BE2C (cell line): ENCODE measurements at regions not wholly inside any gene's neighbourhood (a gene's known extent, or its start where the extent isn't known, plus 50 kb on each side); places are given as distances from the start of the nearest gene placed in this dataset.

Experiments
- DNase-seq: peaks from one replicate; pipeline ENCODE4 v3.0.0-alpha.2; 2020
- H3K27me3 ChIP-seq: fragments of 250-450 bp; sonication (Bioruptor Pico); 2 replicates; pipeline ENCODE4 v1.5.1; 2020; ENCODE audit warnings: mild to moderate bottlenecking
- H3K36me3 ChIP-seq: fragments of 250-450 bp; sonication (Bioruptor Pico); 2 replicates; pipeline ENCODE4 v1.5.1; 2020; ENCODE audit warnings: mild to moderate bottlenecking
- H3K4me1 ChIP-seq: fragments of 250-450 bp; sonication (Bioruptor Pico); 2 replicates; pipeline ENCODE4 v1.5.1; 2020
- H3K4me3 ChIP-seq: 2 replicates; pipeline ENCODE4 v1.5.1; 2011; ENCODE audit warnings: low read depth, low read length
- H3K9me3 ChIP-seq: fragments of 250-450 bp; sonication (Bioruptor Pico); 2 replicates; pipeline ENCODE4 v1.5.1; 2020
- TF ChIP-seq, protein P1 (sequence below): IDR thresholded peaks from 2 replicates; pipeline ENCODE4 v1.5.1; 2012; ENCODE audit warnings: mild to moderate bottlenecking, low read depth, low read length

GRCh38 chr2:217279140-217279539 is 419.3 kb upstream of the TNP1 start:
- H3K36me3 ChIP-seq: no peaks in the 10 kb centered on the region
- H3K4me3 ChIP-seq: no peak overlapping the region
- TF ChIP-seq, protein P1, sequence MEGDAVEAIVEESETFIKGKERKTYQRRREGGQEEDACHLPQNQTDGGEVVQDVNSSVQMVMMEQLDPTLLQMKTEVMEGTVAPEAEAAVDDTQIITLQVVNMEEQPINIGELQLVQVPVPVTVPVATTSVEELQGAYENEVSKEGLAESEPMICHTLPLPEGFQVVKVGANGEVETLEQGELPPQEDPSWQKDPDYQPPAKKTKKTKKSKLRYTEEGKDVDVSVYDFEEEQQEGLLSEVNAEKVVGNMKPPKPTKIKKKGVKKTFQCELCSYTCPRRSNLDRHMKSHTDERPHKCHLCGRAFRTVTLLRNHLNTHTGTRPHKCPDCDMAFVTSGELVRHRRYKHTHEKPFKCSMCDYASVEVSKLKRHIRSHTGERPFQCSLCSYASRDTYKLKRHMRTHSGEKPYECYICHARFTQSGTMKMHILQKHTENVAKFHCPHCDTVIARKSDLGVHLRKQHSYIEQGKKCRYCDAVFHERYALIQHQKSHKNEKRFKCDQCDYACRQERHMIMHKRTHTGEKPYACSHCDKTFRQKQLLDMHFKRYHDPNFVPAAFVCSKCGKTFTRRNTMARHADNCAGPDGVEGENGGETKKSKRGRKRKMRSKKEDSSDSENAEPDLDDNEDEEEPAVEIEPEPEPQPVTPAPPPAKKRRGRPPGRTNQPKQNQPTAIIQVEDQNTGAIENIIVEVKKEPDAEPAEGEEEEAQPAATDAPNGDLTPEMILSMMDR: no peak
- no peaks in the 10 kb centered on the region for H3K27me3 ChIP-seq
- no peaks in the 10 kb centered on the region for H3K4me1 ChIP-seq
- H3K9me3 ChIP-seq: no peaks in the 10 kb centered on the region
- DNase-seq: no peak

GRCh38 chr2:217277646-217278398 is 418.0 kb upstream of the TNP1 start:
- H3K27me3 ChIP-seq: no peaks in the 10 kb centered on the region
- no peaks in the 10 kb centered on the region for H3K36me3 ChIP-seq
- H3K9me3 ChIP-seq: no peaks in the 10 kb centered on the region
- H3K4me3 ChIP-seq: no peak overlapping the region
- no peaks in the 10 kb centered on the region for H3K4me1 ChIP-seq
- DNase-seq: no peak
- TF ChIP-seq, protein P1: no peak

DNA sequence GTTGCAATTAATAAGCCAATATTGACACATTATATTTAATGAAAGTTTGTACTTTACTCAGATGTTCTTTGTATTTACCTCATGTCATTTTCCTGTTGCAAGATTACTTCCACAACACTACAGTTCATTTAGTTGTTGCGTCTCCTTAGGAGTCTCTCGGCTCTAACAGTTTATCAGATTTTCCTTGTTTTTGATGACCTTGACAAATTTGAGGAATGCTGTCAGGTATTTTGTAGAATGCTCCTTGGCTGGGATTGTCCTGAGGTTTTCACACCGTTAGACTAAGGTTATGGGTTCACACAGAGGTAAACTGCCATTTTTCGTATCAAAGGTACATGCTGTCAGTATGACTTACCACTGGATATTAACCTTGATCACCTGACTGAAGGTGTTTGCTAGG is 416.6 kb upstream of the TNP1 start:
- TF ChIP-seq, protein P1: no peak
- no peaks in the 10 kb centered on the region for H3K36me3 ChIP-seq
- H3K4me1 ChIP-seq: no peaks in the 10 kb centered on the region
- DNase-seq: no peak
- H3K27me3 ChIP-seq: no peaks in the 10 kb centered on the region
- no peak overlapping the region for H3K4me3 ChIP-seq
- no peaks in the 10 kb centered on the region for H3K9me3 ChIP-seq

DNA sequence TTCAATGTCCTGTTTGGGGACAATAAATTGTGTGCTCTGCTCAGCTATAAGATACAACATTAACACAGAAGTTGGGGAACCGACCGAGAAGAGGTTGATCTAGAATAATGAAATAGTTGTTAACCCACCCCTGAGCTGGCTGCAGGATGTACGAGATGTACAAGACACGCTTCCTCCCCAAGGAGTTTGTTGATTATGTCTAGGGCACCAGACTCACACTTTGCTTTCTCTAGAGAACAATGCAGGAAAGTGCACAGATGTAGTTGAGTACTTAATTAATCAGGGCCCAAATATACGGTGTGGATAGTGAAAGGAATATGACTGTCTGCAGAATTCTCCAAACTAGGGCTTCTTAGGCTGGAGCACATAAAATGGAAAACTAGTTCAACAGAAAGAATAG is 415.2 kb upstream of the TNP1 start:
- H3K27me3 ChIP-seq: no peaks in the 10 kb centered on the region
- no peaks in the 10 kb centered on the region for H3K36me3 ChIP-seq
- no peak for DNase-seq
- no peaks in the 10 kb centered on the region for H3K9me3 ChIP-seq
- H3K4me3 ChIP-seq: no peak overlapping the region
- TF ChIP-seq, protein P1: no peak
- H3K4me1 ChIP-seq: no peaks in the 10 kb centered on the region

- Histone ChIP-seq H3K36me3 (no peaks in the 10 kb centered on the region), H3K4me3 (no peak overlapping the region), H3K9me3 (no peaks in the 10 kb centered on the region), H3K27me3 (no peaks in the 10 kb centered on the region), H3K4me1 (no peaks in the 10 kb centered on the region)
- no peak for DNase-seq
- TF ChIP-seq, protein P1: no peak
Observed at GRCh38 chr2:217274578-217274977, 414.7 kb upstream of the TNP1 start.

DNA sequence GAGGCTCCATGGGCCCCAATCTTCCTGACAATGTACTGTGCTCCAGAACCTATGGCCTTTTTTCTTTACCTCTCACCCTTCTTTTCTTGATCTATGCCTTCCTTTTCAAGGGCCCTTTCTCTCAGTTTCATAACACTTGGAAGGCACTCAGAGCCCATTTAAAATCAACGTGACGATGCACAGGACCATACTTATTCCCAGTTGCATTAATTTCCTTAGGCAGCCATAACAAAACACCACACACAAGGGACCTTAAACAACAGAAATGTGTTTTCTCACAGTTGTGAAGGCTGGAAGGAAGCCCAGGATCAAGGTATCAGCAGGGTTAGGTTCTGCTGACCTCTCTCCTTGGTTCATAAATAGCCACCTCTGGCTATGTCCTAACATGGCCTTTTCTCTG is 414.0 kb upstream of the TNP1 start:
- H3K36me3 ChIP-seq: no peaks in the 10 kb centered on the region
- TF ChIP-seq, protein P1: no peak
- H3K27me3 ChIP-seq: no peaks in the 10 kb centered on the region
- no peak overlapping the region for H3K4me3 ChIP-seq
- DNase-seq: no peak
- H3K9me3 ChIP-seq: no peaks in the 10 kb centered on the region; the same call in 1 of the 2 replicates
- no peaks in the 10 kb centered on the region for H3K4me1 ChIP-seq
